ENCODE measurements at regions not wholly inside any gene's neighbourhood (a gene's known extent, or its start where the extent isn't known, plus 50 kb on each side); places are given as distances from the start of the nearest gene placed in this dataset.

DNA sequence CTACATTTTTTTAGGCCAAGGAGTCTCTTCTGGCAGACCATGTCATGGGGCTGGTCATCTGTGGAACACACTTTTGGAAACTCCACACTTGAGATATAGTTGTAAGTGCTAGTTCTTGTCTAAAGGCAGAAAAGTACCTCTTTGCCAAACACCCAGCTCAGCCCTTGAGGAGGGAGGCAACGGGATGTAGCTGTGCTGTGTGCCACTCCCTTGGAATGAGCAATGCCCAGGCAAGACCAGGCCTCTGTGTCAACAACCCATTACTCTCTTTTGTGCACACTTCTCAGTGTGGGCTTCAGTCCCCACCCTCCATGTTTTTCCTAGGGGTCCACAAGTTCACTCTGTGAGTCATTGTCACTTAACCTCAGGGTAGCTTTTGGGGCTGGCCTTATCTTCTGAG is 528.3 kb upstream of the CFAP20DC start:
- DNase-seq: no peak

DNA sequence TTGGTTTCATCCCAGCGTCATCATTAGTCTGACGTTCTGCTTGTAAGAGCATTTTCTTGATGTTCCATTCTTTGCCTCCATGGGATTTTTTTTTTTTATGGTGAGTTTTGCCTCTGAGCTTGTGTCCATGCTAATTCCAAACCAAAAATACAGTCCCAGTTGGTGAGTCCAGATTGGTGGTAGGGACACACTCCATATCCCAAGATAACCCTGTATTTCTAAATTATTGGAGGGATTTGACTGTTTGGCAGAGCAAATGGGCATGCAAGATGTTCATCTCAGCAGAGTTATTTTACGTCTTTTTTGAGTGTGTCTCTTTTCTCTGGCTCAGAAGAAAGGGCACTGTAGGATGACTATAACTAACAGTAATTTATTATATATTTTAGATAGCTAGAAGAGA is 526.8 kb upstream of the CFAP20DC start:
- no peak for DNase-seq

DNA sequence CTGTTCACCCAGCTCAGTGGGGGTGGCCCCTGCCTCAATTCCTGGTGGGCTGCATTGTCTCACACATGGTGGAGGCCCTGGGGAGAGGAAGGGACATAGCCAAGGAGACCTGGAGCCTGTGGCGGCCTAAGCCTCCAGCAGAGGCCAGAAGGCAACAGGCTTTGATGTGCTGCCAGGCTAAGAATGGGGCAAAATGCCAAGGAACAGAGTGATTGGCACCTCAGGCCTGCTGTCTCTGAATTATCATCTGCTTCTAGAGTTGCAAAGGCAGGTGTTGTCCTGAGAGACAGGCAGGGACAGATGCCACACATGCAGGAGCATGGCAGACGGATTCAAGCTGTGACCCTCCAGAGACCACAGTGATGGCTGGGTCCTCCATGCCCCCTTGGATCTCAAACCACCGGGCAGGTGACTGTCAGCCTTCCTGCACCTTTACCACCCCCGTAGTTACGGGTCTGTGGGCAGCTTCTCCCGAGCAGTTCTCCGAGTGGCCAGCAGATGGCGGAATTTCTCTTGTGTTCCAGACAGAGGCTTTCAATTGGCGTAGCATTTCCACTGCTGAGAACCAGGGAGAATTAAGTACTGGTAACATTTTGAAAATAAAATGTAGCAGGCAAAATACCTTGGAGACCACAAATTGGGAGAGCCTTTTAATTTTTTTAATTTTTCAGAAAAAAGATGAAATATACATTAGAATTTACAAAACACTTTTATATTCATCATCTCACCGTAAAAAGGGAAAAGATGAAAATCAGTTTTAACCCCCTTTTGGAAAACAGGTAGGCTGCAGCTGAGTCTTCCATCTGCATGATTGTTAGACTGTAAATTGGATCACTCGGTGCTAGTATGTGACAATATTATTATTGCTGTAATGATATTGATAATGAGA is 525.5 kb upstream of the CFAP20DC start:
- DNase-seq: peak; percentile 86

DNA sequence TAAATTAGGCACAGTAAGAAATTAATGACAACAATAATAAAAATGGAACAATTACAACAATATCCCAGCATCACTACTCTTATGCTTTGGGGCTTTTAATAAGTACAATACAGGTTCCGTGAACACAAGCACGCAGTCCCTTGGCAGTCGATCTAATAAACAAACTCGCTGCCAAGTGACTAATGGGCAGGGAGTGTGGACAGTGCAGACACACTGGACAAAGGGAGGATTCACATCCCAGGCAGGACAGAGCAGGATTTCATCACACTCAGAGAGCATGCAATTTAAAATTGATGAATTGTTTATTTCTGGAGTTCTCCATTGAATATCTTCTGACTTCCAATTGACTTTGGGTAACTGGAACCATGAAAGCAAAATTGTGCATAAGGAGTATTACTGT is 524.1 kb upstream of the CFAP20DC start:
- DNase-seq: no peak

DNA sequence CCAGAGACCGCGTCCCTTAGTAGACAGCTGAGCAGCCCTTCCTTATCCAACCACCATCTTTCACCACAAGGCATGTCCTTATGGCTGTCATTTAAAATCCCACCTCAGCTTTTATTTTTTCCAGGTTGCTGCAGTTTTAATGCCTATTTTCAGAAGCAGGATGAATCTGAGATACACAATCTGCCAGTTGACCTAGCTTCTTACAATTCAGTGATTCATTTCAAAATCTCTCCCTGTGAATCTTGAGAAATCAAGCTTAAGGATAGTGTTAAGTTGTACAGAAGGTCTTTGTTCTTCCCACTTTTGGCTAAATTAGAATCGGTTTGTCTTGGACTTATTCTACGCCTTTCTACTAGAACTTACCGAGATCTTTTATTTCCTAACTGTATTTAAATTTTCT is 522.3 kb upstream of the CFAP20DC start:
- DNase-seq: no peak

DNA sequence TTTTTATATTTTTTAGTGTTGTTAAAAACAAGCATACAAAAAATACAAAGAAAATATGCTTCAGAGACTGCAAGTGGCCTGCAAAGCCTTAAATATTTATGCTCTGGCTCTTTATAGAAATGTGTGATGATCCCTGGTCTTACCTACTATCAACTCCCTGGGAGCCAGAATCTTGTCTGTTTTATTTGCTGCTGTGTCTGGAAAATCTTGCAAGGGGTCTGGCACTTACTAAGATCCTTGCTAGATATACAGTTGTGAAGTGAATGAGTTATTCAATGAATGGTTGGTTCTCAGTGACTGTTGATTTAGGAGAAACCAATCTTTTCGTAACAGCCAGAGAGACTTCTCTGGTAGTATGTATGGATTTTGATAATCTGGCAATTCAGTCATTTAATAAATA is 521.0 kb upstream of the CFAP20DC start:
- DNase-seq: no peak

DNA sequence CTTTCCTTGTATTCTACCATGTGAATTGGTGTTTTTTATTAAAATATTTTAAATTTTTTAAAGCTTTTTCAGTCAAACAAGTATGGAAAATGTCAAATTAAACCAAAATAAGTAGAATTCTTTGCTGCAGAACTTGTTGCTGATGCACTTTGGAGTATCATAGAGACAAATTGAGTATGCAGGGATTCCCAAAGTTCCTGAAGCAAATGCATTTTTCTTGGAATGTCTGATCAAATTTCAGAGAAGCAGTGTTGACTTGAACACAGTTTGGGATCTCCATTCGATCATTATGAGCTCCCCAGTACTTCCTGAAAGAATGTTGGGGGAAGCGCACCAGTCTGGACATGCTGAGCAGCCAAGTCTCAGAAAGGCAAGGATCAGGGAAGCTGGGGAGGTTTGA is 517.8 kb upstream of the CFAP20DC start:
- no peak for DNase-seq

DNA sequence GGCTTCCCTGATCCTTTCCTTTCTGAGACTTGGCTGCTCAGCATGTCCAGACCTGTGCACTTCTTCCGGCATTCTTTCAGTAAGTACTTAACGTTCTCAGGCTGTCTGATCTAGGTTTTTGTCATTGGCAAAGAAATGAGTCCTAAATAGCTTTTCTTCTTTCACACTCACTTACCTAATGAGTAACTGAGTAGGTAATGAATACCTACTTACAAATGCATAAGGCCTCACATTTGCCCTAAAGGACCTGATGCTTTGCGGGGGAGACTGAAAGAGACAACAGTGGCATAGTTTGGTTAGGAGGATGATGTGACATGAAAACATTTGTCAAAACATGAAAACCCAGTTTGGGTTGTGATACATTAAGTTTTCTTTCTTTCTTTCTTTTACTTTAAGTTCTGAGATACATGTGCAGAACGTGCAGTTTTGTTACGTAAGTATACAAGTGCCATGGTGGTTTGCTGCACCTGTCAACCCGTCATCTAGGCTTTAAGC is 516.7 kb upstream of the CFAP20DC start:
- DNase-seq: no peak

DNA sequence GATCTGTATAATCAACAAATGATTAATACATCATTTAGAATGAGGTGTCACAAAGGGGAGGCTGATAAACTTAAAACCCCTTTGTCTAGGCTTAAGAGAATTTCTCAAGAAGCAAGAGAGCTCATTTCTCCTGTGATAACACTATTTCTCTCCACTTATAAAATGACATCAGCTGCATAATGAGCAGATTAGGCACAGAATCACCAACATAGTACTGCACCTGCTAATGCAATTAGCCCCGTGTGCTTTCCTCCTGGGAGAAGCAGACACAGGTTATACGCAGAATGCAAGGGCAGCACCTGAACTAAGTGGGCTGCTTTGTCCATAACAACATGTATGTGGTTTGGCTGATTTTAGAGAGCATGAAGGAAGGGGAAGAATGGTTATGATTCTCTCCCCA is 515.3 kb upstream of the CFAP20DC start:
- DNase-seq: no peak

DNA sequence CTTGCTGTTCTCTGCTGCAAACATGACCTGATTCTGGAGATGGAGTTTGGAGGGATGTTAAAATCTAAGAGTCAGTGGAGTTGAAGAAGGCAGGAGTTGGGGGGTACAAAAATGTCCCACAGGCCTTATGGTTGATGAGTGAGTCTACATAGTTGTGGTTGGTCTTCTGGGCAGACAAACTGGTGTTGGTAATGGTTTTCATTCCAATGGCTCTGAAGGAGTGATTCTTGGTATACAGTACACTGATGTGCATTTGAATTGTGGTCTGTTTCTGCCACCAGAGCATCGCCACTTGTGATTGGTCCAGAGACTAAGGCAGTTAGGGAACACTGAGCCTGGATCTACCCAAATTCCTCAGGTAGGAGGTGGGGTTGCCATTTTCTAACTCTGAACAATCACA is 514.1 kb upstream of the CFAP20DC start:
- DNase-seq: no peak

DNA sequence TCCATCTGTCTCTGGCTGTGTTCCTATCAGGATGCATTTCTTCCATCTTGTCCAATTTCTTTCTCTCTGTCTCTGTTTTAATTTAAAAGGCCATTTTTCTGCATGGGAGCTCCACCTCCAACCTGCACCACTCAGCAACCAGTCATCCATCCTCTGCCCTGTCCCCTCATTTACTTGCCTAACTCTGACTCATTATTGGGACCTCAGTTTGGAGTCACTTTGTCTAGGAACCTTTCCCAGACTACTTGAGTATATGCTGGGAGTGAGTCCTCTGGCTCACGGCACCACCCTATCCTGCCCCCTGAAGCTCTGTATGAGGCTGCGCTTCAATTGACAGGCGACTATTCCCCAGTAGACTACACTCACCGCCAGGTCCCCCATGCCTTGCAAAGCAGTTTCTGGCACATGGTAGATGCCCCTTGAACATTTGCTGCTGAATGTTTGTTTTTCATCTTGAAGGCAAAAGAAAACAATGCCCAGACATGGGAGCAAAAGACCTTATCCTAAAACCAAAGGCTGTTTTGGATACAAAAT is 513.3 kb upstream of the CFAP20DC start:
- DNase-seq: no peak

DNA sequence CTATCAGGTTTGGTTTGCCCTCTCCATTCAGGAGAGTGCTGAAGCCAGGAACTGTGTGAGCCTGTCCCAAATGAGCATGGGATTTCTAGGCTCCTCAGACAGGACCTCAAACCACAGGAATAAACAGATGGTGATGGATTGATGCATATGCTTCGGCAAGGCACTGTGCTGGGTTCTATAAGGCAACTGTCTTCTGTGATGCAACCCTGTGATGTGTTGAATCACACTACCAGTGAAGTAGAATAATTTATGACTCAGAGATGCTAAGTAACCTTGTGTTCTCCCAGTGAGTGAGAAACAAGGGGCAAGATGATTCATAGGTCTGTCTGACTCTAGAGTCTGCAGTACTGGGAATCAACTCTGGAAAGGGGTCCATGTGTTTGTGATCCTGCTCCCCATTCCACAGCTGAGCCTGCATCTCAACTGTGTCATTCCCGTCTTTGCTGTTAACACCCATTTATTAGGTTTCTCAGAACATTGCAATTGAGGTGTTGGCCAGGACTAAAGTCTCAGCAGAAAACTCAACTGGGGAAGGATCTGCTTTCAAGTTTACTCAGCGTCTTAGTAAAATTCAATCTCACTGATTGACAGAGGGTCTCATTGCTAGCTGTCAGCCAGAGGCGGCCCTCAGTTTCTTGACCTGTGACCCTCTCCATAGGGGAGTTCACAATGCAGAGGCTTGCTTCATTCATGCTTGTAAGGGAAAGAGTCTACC is 510.1 kb upstream of the CFAP20DC start:
- DNase-seq: no peak

DNA sequence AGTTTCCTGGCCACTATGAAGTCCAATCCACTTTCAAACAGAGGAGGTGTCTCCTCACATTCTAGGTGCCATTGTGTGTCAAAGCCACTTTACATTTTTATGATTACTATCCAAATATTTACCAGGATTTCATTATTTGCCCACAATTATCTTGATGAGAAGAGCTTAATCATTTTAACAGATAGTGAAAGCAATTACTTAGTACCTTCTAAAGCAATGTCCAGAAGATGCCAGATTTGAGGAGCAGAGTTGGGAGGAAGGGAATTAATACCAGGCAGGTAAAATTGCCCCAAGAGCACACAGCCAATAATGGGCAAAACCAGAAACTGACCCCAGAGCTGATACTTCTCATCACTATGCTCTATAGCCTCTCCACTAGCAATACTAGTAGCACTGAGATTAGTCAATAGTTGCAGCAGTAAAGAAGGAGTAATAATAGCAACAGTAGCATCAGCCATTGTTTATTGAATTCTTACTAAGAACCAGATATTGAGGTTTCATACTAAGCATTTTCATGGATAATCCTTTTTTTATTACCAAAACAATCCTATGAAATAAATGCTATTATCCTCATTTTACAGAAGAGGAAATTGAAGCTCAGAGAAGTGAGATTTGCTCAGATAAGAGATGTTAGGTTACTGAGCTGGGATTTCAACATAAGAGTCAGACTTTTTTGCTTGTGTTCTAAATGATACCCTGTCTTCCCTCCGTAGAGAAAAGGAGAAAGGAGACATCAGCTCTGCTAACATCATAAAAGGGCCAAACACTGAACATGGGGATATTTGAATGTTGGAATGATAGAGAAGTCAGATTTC is 509.3 kb upstream of the CFAP20DC start:
- DNase-seq: no peak

DNA sequence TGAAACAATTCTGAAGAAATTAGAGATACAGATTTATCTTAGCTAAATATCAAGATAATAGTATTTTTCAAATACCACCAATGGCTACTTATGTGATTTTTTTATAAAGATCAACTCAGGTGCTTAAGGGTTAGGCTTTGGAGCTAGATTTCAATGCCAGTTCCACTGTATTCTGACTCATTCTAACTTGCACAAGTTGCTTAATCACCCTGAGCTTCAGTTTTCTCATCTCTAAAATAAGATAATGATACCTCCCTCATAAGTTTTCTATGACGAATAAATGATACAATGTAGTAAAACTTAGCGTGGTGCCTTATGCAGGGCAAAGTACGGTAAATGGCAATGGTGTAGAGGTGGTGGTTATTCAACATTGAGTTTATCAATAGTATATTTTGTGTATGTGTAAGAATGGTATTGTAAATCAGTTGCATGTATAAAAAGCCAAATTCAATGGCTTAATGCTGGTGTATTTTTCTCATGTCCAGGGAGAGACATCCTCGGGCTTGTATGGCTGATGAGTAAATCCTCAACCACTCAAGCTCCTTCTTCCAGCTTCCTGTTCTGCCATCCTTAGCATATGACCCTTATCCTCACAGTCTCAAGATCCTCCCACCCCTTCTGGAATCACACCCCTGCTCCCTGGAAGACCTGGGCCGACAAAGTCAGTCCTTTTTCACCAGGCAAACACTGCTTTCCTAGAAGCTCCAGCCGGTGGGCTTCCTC is 505.9 kb upstream of the CFAP20DC start:
- DNase-seq: no peak

DNA sequence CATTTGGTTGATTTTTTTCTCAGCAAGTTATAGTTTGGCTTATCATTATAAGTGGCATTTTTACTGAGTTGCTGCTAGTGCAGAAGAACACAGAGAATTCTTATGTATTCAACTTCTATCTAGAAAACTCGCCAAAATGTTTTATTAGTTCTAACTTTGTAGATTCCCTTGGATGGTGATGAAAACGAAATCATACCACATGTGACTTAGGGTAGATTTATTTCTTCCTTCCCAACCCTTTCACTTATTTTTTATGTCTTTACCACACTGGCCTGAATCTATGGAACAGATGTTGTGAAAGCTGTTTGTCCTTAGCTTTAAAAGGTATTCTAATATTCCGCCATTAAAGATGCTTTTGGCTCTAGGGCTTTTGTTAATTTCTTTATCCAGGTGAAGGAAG is 503.3 kb upstream of the CFAP20DC start:
- DNase-seq: no peak

DNA sequence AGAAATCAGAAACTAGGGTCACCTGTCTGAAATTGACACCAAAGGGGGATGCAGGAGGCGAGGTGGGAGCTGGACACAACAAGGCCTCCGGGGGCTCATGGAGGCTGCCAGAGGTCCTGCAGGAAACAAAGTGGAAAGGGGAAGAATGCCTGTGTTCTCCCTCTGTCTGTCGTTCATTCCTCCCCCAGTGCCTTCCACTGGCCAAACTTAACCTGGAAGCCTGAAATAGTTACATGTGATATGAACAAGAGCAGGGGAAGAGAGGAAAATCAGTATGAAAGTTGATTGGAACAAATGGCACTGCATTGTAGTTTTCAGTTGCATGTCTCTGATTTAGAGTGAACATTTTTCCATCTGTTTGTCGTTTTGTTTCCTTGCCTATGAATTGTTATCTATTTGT is 502.0 kb upstream of the CFAP20DC start:
- DNase-seq: no peak

DNA sequence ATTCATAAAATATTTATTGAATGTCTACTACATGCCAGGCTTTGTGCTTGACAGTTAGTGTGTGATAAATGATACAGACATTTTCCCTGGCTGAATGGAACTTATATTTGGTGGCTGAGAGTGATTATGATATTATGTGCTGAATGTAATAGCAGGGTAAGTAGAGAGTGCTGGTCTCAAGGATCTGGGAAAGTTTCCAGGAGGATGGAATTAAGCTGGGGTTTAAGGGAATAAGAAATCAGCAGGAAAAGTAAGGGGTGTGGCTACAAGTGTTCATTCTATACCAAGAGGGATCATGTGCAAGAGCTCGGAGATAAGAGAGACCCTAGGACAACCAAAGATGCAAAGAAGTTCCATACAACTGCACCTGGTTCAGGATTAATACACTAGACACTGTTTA is 500.1 kb upstream of the CFAP20DC start:
- DNase-seq: no peak

DNA sequence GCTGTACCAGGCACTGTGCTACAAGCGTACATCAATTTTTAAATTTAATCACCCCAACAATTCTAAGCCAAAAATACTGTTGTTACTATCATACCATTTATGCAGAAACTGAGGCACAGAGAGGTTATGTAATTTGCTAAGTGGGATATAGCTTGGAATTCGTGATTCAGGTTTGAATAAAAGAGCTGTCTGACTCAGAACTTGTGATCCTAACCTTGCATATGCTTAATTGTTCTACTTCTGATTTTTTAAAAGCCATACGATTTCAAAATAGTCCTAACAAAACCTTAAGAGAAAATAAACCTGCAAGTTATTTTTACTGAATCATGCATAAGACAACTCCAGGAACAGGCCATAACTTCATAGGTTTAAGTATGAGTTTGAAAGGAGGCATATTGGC is 498.0 kb upstream of the CFAP20DC start:
- DNase-seq: no peak

DNA sequence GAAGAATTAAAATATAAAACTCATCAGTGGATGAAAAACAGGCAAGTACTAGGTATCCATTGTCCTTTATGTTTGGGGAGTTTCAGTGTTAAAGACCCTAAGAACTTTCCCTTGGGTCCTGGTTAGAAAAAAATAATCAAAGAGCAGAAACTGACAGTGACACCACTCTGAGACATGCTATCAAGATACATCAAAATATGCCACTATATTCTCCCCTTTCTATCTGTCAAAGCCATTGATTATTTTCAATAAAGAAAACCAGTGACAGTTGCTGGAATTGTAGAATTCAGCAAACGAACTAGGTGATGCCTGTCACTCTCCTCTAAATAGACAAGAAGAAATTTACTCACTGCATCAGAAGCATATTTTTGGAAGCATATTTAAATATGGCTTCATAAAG is 496.7 kb upstream of the CFAP20DC start:
- DNase-seq: no peak

DNA sequence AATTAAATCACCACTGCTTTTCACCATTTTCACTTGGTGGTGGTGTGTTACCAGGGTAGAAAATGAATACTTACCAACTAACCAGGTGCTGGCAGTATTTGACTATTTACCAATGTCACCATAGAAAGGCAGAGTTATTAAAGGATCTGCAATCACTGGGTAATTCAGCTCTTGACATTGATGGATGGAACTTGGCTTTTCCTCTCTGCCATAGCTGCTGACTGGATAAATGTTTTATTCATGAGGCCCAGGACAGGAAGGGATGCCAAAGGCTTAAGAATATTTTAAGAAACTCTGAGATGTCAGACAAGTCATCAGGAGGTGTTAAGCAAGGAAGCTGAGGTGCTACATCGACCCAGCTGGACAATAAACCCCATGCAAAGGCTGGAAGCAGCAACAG is 495.5 kb upstream of the CFAP20DC start:
- no peak for DNase-seq

DNA sequence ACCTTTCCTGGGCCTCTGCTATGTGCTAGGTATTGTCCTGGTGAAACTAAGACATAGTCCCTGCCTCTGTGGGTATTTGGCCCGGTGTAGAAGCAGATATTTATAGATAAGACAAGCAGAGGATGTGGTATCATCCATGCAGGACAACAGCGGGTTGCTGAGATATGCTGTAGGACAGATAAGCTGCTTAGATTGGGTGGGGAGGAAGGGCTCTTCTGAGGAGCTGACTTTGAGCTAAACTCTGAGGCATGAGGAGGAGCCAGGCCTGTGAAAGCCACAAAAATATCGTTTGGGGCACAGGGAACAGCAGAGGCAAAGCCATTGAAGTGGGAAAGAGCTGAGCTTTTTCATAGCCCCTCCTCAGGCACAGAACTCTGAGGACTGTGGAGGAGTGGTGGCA is 492.5 kb upstream of the CFAP20DC start:
- no peak for DNase-seq

DNA sequence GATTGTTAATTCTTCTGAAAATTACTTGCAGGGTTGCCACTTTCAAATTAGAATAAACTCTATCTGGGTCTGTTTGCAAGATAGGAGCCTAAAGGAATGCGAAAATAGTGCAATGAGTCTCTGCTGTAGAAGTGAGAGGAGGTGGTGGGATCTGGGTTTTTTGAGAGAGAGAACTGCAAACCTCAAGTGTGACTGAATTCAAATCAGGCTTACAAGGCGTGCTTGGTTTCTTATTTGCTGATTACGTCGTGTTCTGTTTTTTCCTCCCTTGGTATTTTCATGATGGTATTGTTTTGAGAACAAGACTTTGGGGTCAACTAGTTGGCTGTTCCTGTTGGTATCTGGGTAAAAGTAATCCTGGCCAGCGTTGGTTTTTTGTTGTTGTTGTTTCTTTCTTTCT is 490.9 kb upstream of the CFAP20DC start:
- DNase-seq: no peak

DNA sequence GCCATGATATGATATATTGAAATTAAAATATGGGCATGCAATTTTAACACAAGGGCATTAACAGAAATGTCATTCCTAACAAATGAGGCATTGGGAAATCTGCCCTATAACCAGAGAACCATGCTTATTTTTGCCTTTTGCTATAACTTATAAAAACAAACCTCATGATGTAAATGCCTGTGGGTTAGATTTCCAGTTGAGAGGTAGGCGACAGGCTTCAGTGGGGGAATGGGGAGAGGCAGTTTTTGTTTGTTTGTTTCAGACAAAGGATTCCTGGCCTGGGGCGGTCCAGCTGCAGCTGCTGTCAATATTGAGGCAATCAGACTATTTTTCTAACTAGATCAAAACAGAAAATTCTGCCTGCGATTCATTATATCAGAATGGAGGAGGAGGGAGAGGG is 490.4 kb upstream of the CFAP20DC start:
- no peak for DNase-seq

Data from activated gamma-delta T cell treated with Interleukin-2 at 50 U/mL for 16 hours (primary cell).